GM12878 (cell line): ENCODE measurements at regions not wholly inside any gene's neighbourhood (a gene's known extent, or its start where the extent isn't known, plus 50 kb on each side); places are given as distances from the start of the nearest gene placed in this dataset.

Source experiments
- BHLHE40 ChIP-seq, 2 experiments: fragments of 450-650 bp in 1 of 2; IDR thresholded peaks; 2 replicates each; pipeline ENCODE4 v1.6.1; 2011 to 2017; ENCODE audit warnings: low read depth in 2 of 2, borderline replicate concordance in 1 of 2, improper control_type of control experiment in 1 of 2, low read length in 1 of 2, mild to moderate bottlenecking in 1 of 2
- CTCF ChIP-seq, 3 experiments: IDR thresholded peaks in 2 of 3; conservative IDR thresholded peaks in 1 of 3; 2 replicates each; pipeline ENCODE4 v1.5.1; 2011; ENCODE audit warnings: low read depth in 3 of 3, low read length in 3 of 3, mild to moderate bottlenecking in 3 of 3, control low read depth in 2 of 3, moderate library complexity in 2 of 3, inconsistent platforms in 1 of 3, mixed read lengths in 1 of 3; ENCODE audit not compliant: control insufficient read depth in 2 of 3, insufficient read depth in 1 of 3; ENCODE audit errors: extremely low read depth in 1 of 3
- EP300 ChIP-seq, 2 experiments: fragments of 150-350 bp in 1 of 2; IDR thresholded peaks; 2 replicates each; pipeline ENCODE4 v1.6.1; 2011 to 2012; ENCODE audit warnings: low read depth in 2 of 2, low read length in 2 of 2, borderline replicate concordance in 1 of 2, improper control_type of control experiment in 1 of 2, inconsistent platforms in 1 of 2; ENCODE audit not compliant: control insufficient read depth in 1 of 2
- EZH2 ChIP-seq: IDR thresholded peaks from 2 replicates; pipeline ENCODE4 v1.6.1; 2012; ENCODE audit warnings: low read depth, mild to moderate bottlenecking, control low read depth, inconsistent platforms, low read length, borderline replicate concordance; ENCODE audit not compliant: control insufficient read depth
- HDAC6 ChIP-seq: fragments of 200-600 bp; sonication (generic); IDR thresholded peaks from one replicate; pipeline ENCODE4 v1.8.0; 2017; ENCODE audit warnings: antibody characterized with exemption; ENCODE audit not compliant: unreplicated experiment
- PBX3 ChIP-seq: IDR thresholded peaks from 2 replicates; pipeline ENCODE4 v1.6.1; 2011; ENCODE audit warnings: mild to moderate bottlenecking, low read depth, low read length, moderate library complexity; ENCODE audit not compliant: insufficient replicate concordance
- RBBP5 ChIP-seq: fragments of 200-600 bp; sonication (generic); conservative IDR thresholded peaks from 2 replicates; pipeline ENCODE4 v1.6.1; 2016
- REST ChIP-seq: IDR thresholded peaks from 2 replicates; pipeline ENCODE4 v1.6.1; 2012; ENCODE audit warnings: mild to moderate bottlenecking, low read depth, low read length
- SMAD1 ChIP-seq: fragments of 450-650 bp; IDR thresholded peaks from 2 replicates; pipeline ENCODE4 v1.6.1; 2018; ENCODE audit warnings: mild to moderate bottlenecking, low read depth; ENCODE audit not compliant: partially characterized antibody
- TBL1XR1 ChIP-seq: IDR thresholded peaks from 2 replicates; pipeline ENCODE4 v1.6.1; 2012; ENCODE audit warnings: low read depth, low read length, improper control_type of control experiment
- ZSCAN29 ChIP-seq: fragments of 450-650 bp; IDR thresholded peaks from 2 replicates; pipeline ENCODE4 v1.6.1; 2017; ENCODE audit warnings: mild to moderate bottlenecking, moderate library complexity
- TF ChIP-seq, protein P1 (sequence below): IDR thresholded peaks from 2 replicates; pipeline ENCODE4 v1.6.1; 2012; ENCODE audit warnings: low read depth, low read length, improper control_type of control experiment

GRCh38 chr15:39498629-39499028, 82.2 kb upstream of the THBS1 start:
- no peak for TF ChIP-seq CTCF (IDR thresholded peaks at IDR 0.05 in 2 of 3, conservative IDR thresholded peaks at IDR 0.05 in 1 of 3; ENCODE audit: control insufficient read depth in 2 of 3, extremely low read depth in 1 of 3, insufficient read depth in 1 of 3, low read depth in 3 of 3, low read length in 3 of 3)
- no peak for TF ChIP-seq PBX3
- no peak for TF ChIP-seq HDAC6
- no peak for TF ChIP-seq ZSCAN29
- no peak for TF ChIP-seq REST
- no peak for TF ChIP-seq RBBP5
- no peak for TF ChIP-seq SMAD1
- TF ChIP-seq, protein P1, sequence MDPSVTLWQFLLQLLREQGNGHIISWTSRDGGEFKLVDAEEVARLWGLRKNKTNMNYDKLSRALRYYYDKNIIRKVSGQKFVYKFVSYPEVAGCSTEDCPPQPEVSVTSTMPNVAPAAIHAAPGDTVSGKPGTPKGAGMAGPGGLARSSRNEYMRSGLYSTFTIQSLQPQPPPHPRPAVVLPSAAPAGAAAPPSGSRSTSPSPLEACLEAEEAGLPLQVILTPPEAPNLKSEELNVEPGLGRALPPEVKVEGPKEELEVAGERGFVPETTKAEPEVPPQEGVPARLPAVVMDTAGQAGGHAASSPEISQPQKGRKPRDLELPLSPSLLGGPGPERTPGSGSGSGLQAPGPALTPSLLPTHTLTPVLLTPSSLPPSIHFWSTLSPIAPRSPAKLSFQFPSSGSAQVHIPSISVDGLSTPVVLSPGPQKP = no peak
- no peak for TF ChIP-seq EP300 (IDR thresholded peaks at IDR 0.05; ENCODE audit: borderline replicate concordance in 1 of 2, control insufficient read depth in 1 of 2, low read depth in 2 of 2, low read length in 2 of 2)
- TF ChIP-seq EZH2 = no peak
- no peak for TF ChIP-seq BHLHE40 (IDR thresholded peaks at IDR 0.05; ENCODE audit: borderline replicate concordance in 1 of 2, low read depth in 2 of 2, low read length in 1 of 2)
- TF ChIP-seq TBL1XR1 = no peak
